GM21737 (cell line): ENCODE measurements at regions not wholly inside any gene's neighbourhood (a gene's known extent, or its start where the extent isn't known, plus 50 kb on each side); places are given as distances from the start of the nearest gene placed in this dataset.

ENCODE experiments used
- ATAC-seq: cut with Tn5 transposase; IDR thresholded peaks from one replicate; pipeline ENCODE4 v1.9.1; 2021; ENCODE audit warnings: mild to moderate bottlenecking, moderate library complexity; ENCODE audit not compliant: unreplicated experiment

- no peak for ATAC-seq
These were observed 1541.0 kb downstream of the PCDH7 start for GRCh38 chr4:32261196-32261595.

GRCh38 chr4:32268863-32269262 lies 1548.7 kb downstream of the PCDH7 start:
- no peak for ATAC-seq

GRCh38 chr4:32290102-32290501 lies 1569.9 kb downstream of the PCDH7 start:
- ATAC-seq: no peak

- ATAC-seq: no peak
These were observed 1598.8 kb downstream of the PCDH7 start for GRCh38 chr4:32318926-32319325.

GRCh38 chr4:32321421-32321820 lies 1601.3 kb downstream of the PCDH7 start:
- no peak for ATAC-seq

GRCh38 chr4:32334759-32335158 lies 1614.6 kb downstream of the PCDH7 start:
- no peak for ATAC-seq

GRCh38 chr4:32337403-32337802 lies 1617.2 kb downstream of the PCDH7 start:
- ATAC-seq: no peak

- ATAC-seq: no peak
These were observed 1620.4 kb downstream of the PCDH7 start for GRCh38 chr4:32340591-32340990.

GRCh38 chr4:32341342-32341741 lies 1621.2 kb downstream of the PCDH7 start:
- ATAC-seq: no peak

GRCh38 chr4:32342054-32342453 lies 1621.9 kb downstream of the PCDH7 start:
- no peak for ATAC-seq

- no peak for ATAC-seq
These were observed 1628.9 kb downstream of the PCDH7 start for GRCh38 chr4:32349026-32349425.

- ATAC-seq: no peak
These were observed 1654.0 kb downstream of the PCDH7 start for GRCh38 chr4:32374206-32374605.

- no peak for ATAC-seq
These were observed 1673.6 kb downstream of the PCDH7 start for GRCh38 chr4:32393806-32394205.

- ATAC-seq: no peak
These were observed 1674.1 kb downstream of the PCDH7 start for GRCh38 chr4:32394255-32394654.

- no peak for ATAC-seq
These were observed 1676.4 kb downstream of the PCDH7 start for GRCh38 chr4:32396507-32397070.

GRCh38 chr4:32400870-32401269 lies 1680.7 kb downstream of the PCDH7 start:
- ATAC-seq: no peak

GRCh38 chr4:32417113-32417704 lies 1697.0 kb downstream of the PCDH7 start:
- no peak for ATAC-seq

- ATAC-seq: no peak
These were observed 1703.1 kb downstream of the PCDH7 start for GRCh38 chr4:32423267-32423666.

- no peak for ATAC-seq
These were observed 1705.1 kb downstream of the PCDH7 start for GRCh38 chr4:32425243-32425642.

- ATAC-seq: no peak
These were observed 1707.4 kb downstream of the PCDH7 start for GRCh38 chr4:32427566-32427965.

GRCh38 chr4:32429151-32429550 lies 1709.0 kb downstream of the PCDH7 start:
- no peak for ATAC-seq

- no peak for ATAC-seq
These were observed 1715.1 kb downstream of the PCDH7 start for GRCh38 chr4:32435308-32435707.

- ATAC-seq: no peak
These were observed 1716.6 kb downstream of the PCDH7 start for GRCh38 chr4:32436816-32437215.
